Epidermal melanocyte (primary cell): ENCODE measurements at regions not wholly inside any gene's neighbourhood (a gene's known extent, or its start where the extent isn't known, plus 50 kb on each side); places are given as distances from the start of the nearest gene placed in this dataset.
"Not testable (repeated sequence)": the region's sequence is repeated elsewhere in the genome, so short reads cannot be mapped to it uniquely, and the experiment has no call there.

Experiments used
- DNase-seq: peaks from one replicate; pipeline ENCODE4 v3.0.0; 2011; ENCODE audit warnings: low spot score; ENCODE audit not compliant: insufficient read length

DNA sequence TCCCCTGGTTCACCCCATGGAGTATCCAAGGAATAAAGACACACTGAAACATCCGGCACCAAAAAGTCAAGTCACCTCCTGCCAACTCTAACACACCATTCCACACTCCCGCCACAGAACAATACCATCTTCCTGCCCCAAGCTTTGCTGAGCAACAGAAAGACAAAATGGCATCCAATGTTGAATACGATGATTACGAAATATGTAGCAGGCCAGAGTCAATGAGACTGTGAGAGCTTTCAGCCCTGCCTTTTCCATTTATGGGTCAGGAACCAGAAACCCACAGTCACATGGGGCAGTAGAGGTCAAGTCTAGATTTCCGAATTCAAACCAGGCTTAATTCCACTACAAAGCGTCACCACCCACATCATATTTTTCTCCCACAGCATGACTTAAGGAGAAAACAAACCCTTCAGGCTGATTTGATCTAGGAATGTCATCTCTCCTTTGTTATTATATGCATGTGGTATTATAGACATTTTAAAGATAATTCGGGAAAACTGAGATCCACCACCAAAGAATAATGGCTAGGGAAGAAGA, 249.8 kb downstream of the SETD4 start:
- no peak for DNase-seq

DNA sequence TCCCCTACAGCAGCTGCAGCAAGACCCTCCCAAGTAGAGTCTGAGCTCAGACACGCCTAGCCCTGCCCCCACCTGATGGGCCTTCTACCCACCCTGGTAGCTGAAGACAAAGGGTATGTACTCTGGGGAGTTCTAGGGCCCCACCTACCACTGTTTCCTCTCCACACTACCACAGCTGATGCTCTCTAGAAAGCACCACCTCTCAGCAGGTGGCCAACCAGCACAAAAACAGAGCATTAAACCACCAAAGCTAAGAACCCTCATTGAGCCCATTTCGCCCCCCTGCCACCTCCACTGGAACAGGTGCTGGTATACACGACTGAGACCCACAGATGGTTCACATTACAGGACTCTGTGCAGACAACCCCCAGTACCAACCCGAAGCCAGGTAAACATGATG, 258.9 kb downstream of the SETD4 start:
- no peak for DNase-seq

DNA sequence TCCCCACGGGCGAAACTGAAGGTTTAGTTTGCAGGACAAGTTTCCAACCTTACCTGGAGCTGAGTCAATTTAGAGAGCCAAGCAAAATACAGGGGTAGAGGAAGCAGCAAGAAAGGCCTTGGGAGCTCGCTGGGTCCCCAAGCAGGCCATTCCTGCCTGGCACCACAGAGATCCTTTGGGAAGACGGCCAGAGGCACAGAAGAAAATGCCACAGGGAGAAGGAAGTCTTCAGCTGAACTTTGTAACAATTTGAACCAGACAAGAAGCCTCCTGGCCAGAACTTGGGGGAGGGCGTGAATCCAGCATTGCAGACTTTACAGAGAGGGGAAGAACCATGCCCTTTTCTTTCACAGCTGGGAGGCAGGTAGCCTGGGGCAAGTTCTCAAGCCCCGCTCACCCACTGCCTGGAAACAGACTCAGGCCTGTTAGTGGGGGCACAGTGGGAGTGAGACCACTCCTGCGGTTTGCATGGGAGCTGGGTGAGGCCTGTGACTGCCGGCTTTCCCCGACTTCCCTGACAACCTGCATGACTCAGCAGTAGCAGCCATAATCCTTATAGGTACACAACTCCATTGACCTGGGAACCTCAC, 259.4 kb downstream of the SETD4 start:
- DNase-seq, result not testable (repeated sequence)

DNA sequence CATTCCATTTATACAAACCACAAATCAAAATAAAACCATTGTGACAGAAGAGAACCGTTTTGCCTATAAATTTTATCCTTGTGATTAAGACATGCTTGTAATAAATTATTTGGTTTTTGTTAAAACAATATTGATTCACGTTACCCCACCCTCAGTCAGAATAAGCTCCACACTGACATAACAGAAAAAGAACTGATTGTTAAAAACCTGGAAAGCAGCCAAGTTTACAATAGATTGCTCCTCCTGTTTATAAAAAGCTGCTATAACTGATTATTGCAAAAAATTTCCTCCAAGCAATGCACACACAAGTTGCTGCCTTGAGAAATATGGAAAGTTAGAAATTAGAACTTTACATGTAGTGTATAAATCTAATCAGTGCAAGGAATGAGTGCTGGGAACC, 263.5 kb downstream of the SETD4 start:
- DNase-seq, result no peak

DNA sequence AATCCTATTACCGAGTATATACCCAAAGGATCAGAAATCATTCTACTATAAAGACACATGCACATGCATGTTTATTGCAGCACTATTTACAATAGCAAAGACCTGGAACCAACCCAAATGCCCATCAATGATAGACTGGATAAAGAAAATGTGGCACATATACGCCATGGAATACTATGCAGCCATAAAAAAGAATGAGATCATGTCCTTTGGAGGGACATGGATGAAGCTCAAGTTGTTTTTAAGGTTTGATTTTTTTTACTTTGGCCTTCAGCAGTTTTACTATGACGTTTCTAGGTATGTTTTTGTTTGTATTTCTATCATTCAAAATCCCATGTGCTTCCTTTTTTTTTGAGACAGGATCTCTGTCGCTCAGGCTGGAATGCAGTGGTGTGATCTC, 265.8 kb downstream of the SETD4 start:
- DNase-seq, result not testable (repeated sequence)

DNA sequence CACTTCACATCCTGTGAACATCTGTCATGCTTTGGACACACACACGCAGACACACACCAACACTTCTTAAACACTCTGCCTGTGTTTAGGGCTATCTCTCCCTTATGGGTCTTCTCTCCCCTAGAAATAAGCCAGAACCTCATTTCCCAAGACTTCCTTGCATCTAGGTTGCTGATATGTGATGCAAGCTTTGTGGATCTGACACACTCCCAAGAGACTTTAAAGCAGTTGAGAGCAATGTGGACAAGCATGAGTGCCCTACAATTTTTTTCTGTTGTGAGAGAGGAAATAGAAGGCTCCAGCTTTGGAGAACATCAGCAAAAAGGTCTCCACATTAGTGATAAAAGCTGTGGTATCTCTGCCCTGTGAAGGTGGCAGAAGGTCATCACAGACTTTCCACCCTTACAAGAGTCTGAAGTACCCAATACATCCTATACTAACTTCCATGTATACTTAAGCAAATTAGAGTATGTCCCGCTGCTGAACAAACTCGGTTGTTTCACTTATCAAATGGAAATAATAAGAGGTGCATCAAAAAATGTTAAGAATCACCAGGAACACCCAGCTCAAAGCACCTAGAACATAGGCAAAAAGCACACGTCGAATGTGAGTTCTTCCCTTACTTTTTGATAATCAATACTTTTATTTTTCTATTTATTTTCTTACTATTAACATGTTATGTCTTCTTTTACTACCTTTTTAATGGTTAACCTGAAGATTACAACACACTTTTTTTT, 267.6 kb downstream of the SETD4 start:
- DNase-seq, result no peak

DNA sequence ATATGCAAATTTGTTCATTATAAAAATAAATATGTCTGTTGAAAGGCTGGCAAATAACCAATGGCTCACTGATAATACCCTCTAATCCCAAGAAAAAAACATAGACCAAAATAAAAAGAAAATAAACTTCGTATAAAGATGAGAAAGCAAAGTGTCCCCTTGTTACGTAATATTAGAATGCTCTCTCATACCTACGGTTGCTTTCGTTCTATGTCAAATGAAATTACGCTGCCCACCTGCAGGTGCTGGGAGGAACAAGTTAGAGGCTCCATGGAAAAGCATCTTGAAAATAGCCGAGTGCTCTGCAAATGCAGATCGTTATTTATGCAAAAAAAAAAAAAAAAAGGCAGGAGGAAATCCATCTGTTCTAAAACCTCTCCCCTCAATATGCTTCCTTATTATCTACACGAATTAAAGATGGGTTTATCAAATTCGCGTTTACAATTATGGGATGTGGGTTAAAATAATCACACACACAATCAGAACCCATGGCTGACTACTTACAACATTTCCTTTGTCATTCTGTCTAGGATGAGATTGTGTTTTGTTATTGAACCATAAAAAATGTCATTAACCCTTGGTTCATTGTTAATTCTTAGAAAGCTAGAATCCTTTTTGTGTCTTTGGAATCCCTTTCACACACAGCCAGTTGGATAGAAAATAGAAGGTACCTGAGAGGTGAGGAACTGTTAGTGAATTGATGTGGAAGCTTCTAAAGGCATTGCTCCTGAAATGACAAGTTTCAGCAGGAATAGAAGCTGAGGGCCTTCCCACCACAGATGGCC, 268.6 kb downstream of the SETD4 start:
- no peak for DNase-seq

DNA sequence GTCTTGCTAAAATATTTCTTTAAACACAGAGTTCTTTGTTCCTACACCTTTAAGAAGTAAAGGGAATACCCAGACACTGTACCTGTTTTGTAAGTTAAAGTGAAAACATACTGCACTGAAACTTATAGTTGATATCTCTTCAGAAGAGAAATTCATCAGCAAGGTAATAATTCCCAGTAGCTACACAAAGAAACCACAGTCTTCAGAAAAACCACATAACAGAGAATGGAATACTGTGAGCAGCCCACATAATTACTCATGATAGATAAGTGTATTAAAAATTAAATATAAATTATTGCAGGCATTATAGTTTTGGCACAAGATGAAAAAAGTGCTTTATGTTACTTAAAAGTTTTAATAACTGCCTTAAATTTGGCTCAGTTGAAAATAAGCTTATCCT, 276.6 kb downstream of the SETD4 start:
- no peak for DNase-seq

DNA sequence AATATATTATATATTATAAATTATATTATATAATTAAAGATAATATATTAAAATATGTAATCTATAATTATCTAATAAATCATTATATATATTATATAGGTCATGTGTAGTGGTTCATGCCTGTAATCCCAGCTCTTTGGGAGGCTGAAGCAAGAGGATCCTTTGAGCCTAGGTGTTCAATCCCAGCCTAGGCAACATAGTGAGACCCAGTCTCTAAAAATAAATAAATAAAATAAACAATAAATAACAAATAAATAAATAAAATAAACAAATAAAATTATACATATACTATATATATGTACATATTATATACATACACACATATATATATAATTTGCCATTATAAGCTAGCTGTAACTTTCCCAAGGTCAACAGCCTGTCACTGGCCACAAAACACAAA, 277.7 kb downstream of the SETD4 start:
- DNase-seq, result no peak

DNA sequence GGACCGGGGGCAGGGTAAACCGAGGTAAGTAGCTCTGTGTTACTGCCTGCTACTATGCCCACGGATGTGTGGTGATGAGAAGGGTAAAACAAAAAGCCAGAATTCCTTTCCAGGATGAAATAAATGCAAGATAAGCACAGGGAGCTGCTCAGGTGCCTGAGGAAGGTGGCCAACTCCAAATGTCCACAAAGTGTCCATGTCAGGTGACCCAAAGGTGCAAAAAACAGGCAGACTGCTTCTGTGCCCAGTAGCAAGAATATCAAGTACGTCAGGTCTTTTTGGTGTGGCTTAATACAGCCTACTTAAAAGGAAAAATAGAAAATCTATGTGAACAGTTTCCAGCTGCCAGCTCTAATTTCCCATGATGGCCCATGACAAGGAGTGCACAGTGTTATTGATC, 279.3 kb downstream of the SETD4 start:
- no peak for DNase-seq

DNA sequence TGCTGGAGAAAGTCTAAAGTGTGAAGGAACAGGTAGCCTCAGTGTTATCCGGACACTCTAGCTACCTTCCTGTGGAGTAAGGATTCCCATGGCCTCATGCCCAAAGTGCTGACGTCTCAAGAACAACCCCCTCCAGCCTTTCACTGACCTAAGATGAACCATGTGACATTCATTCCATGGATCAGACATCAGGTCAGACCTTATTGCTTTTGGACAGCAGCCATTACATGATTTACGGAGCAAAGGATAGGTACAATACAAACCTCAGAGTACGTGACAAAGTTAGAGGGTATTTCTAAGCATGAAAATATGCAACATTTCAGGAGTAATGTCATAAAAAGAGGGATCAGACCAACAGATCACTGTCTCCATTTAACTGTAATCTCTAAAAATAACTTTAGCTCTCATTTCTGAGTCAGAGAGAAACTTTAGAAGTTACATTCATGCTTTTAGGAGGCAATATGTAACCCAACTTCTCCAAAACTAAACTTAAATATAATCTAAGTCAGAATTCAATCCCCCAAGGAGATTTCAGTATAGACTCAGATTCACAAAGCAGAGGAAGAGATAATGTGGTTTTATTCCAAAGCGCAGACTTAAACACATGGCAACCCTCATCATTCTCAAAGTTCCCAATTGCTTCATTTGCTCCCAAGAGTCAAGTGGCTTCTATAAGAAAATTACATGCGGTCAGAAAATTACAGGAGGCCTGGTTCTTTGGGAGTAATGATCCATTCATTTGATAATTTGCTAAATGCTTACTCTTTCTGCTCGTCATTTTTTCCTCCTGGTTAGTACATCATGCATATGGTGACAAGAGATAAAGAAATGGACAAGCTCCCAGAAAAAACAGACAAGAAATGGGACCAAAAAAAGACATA, 280.4 kb downstream of the SETD4 start:
- no peak for DNase-seq

DNA sequence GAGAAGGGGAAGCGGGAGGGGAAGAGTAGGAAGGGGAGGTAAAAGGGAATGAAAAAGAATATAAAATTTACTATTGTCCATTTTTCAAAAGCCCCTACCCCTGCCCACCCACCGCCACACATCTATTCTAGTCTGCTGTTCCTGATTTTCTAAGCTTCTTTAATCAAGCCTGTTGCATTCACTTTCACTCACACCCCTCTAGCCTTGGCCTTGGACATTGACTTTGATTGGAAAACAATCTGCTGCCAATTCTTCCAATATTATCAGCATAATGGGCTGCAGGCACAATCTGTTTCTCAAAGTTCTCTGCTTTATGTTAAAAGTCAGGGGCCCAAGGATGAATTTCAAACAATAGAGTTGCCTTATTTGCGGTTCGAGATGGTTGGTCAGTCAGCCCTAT, 281.2 kb downstream of the SETD4 start:
- no peak for DNase-seq

DNA sequence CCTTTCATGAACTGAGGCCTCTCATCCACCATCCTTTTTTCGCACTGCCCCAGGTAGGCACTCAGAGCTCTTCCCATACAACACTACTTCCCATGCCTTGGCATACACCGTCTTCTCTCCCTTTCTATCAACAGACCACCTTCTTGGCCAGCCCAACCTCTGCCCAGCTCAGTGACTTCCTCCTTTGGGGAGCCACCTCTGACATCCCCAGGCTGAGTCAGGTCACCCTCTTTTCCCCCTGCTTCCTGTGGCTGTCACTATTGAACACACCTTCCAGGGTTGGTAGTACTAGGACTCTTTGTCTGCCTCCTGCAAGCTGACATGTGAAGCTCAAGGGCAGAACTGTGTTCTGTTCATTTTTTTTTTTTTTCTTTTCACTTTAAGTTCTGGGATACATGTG, 283.2 kb downstream of the SETD4 start:
- no peak for DNase-seq

DNA sequence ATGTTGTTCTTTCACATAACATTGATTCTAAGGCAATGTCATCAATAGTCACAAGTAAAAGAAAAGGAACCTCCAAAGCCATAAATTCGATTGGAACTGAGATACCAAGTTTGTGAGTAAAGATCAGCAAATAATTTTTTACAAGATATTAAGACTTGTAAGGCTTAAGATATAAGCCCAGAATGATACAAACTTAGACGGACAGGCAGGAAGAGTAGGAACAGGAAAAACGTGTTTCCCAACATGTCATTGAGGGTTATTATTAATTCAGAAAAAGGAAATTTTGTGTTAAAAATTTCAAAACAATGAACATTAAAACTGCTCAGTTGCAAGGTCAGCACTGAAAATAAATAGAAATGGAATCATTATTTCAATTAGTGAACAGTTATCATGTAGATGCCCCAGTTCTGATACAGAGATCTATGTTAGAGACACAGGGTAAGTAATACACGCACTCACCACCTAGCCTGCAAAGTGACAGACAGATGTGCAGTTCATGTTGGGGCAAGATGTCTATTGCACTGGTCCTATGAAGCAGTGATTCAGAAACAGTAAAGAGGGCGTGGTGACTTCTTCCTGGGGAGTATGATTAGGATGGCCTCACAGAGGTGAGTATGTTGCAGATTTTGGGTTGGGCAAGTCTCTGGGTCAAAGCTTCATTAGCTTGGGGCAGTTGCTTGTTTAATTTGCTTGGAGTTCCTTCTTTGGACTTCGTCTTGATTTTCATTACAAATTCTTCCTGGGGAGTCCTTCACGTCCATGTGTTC, 284.4 kb downstream of the SETD4 start:
- DNase-seq, result no peak

DNA sequence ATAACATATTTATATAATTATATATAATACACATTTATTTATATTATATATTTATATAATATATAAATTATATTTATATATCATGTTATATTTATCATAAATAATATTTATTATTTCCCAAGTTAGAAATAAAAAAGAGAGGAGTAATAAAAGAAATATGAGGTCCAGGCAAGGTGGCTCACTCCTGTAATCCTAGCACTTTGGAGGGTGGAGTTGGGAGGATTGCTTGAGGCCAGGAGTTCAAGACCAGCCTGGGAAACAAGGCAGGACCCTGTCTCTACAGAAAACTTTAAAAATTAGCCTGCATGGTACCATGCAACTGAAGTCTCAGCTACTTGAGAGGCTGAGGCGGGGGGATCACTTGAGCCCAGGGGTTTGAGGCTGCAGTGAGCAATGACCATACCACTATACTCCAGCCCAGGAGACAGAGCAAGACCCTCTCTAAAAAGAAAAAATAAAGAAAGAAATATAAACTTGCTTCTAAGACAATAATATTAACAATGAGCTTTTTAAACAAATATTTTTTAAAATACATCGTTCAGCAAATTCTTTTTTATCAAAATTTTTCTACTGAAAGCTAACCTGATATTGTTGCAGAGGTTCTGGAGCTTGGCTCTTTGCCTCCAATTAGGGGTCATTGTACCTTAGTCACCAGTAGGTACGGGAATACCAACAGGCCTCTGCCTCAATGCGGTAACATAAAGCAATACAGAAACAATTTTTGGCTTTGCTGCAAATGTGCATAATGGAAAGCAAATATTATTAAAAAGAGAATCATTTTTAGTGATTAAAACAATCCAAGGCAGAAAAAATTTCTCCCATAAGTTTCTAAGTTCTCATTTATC, 290.0 kb downstream of the SETD4 start:
- DNase-seq, result no peak

DNA sequence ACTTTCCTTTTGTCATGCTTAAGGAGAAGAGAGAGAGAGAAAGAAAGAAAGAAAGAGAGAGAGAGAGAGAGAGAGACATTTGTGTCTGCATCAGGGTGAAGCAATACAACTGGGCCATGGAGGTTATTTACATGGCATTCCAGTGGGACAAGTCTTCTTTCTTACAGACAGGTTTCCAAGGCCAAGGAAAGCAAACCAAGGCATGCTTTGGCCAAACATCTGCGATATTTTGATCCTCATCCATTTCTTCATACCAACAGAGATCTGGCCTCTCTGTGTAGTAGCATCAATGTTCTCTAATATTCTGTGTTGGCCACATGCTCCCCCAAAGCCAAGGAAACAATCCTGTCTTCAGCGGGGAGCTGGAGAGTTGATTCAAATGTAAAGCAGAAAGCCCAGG, 292.1 kb downstream of the SETD4 start:
- DNase-seq, result no peak

DNA sequence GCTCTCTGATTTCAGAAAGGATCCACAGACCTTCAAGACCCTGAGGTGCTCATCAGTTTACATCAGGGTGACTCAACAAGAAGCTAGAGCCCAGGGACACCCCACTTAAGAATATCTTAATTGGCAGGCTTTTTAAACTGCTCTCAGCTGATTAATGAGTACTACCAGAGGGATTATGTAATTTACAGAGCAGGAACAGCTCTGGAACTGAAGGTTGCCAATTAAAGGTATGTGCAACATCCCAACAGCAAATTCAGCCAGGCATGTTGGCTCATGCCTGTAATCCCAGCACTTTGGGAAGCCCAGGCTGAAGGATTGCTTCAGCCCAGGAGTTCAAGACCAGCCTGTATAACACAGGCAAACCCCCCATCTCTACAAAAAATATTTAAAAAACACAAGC, 295.7 kb downstream of the SETD4 start:
- no peak for DNase-seq

DNA sequence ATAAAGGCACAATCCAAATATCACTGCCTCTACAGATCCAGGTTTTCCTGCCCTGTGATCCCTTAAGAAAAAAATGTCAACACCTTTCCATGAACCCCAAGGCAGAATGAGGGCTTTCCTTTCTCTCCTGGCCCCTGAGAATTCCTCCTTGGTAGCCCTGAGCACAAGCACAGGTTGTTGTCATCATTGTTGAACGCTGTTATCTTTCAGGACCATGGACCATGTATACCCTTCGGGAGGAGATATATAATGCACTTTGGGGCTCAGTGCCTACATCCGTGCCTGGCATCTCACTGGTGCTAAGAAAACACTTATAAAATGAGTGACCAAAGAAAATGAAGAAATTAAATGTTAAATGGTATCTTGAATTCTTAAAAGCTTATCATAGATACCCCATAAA, 296.2 kb downstream of the SETD4 start:
- DNase-seq, result no peak

DNA sequence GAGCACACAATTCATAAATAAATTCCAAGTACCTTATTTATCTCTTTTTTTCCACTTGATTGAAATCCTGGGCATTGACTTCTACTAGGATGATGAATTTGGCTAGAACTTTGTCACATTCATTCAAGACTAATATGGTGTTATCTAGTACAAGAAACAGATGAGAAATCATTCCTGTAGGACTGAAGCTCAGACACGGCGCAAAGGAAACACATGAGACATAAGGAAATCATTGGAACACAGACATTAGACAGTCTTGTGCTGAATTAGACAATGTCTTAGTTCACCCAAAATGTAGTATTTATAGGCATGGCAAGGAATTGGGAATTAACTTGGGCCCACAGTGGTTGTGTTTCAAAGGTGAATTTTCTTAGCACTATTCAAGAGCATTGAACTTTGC, 305.7 kb downstream of the SETD4 start:
- DNase-seq, result no peak

DNA sequence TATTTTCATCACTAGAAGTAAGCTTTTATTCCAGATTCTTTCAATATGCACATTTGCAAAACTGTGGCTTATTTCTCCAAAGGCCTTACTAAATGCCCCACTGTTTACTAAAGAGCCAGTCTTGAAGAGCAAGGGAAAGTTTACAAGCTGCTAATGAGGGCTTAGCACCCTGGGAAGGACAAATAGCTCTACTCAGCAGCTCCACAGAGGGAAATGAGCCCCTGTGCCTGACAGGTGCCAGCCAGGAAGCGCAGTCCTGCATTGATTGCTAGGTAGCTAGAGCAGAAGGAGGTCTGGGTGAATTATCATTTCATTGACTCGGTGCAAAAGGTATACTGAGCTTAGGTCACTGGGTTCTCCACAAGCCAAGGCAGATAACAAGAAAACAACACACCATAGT, 307.0 kb downstream of the SETD4 start:
- no peak for DNase-seq
